ENCODE measurements at regions not wholly inside any gene's neighbourhood (a gene's known extent, or its start where the extent isn't known, plus 50 kb on each side); places are given as distances from the start of the nearest gene placed in this dataset.

DNA sequence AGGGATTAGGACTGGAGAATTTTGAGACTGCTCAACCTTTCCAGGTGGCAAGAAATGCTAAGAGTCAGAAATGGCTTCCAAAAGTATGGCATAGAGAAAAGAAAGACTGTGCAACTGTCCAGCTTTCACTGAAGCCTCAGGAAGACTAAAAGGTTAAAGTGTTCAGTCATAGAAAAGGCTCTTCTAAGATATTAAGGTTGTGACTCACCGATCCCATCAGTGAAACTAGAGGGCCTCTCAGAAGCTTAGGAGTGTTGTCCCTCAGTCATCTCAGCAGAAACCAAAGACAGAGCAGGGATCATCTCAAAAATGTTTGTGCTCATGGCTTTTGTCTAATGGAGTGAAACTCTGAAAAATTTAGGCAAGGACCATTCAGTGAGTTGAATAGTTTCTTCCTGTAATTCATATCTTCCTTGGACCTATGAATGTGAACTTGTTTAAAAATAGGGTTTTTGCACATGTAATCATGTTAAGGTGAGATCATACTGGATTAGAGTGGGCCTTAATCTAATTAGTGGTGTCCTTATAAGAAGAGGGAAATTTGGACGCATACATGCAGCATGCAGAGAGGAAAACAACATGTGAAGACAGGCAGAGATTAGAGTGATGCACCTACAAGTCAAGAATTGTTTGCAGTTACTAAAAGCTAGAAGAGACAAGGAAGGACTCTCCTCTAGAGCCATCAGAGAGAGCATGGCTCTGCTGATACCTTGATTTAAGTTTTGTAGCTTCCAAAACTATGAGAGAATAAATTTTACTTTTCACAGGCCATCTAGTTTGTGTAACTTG is 71.3 kb downstream of the RPE65 start:
- ATAC-seq (ENCODE audit: low read depth), result no peak
- Mint-ChIP-seq H3K27me3 (no peaks in the 10 kb centered on the region), H3K27ac (no peak overlapping the region), H3K36me3 (no peaks in the 10 kb centered on the region), H3K9me3 (no peaks in the 10 kb centered on the region), H3K4me3 (no peak overlapping the region), H3K4me1 (no peaks in the 10 kb centered on the region)
- POLR2A ChIA-PET, result no interaction called here
- DNase-seq, result no peak

GRCh38 chr1:68377098-68377497 is 72.7 kb downstream of the RPE65 start:
- no peak overlapping the region for H3K4me3 Mint-ChIP-seq
- POLR2A ChIA-PET, result no interaction called here
- H3K36me3 Mint-ChIP-seq, result no peaks in the 10 kb centered on the region
- H3K9me3 Mint-ChIP-seq, result no peaks in the 10 kb centered on the region
- ATAC-seq (ENCODE audit: low read depth) (no peak), DNase-seq (no peak)
- no peaks in the 10 kb centered on the region for H3K27me3 Mint-ChIP-seq
- H3K4me1 Mint-ChIP-seq, result no peaks in the 10 kb centered on the region
- H3K27ac Mint-ChIP-seq, result no peak overlapping the region

DNA sequence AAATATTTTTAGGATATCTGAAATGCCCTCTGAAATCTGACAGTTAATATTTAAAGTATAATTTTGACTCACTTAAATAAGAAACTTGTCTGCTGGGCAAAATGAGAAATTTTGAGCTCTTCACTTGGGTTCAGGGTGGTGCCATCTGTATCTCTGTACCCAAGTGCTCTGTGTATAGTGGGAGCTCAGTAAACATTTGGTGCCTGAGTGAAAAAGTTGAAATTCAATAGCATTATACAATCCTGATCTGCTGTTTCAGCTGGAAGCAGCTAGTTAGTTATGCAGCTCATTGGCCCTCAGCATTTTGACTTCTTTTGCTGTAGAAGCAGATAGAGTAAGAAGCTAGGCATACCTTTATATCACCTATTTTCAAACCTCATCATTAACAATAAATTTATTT is 73.3 kb downstream of the RPE65 start:
- no peaks in the 10 kb centered on the region for H3K9me3 Mint-ChIP-seq
- H3K4me3 Mint-ChIP-seq, result no peak overlapping the region
- DNase-seq, result no peak
- H3K4me1 Mint-ChIP-seq, result no peaks in the 10 kb centered on the region
- no peak overlapping the region for H3K27ac Mint-ChIP-seq
- no peaks in the 10 kb centered on the region for H3K27me3 Mint-ChIP-seq
- POLR2A ChIA-PET, result no interaction called here
- H3K36me3 Mint-ChIP-seq, result no peaks in the 10 kb centered on the region
- ATAC-seq (ENCODE audit: low read depth), result no peak

- no peaks in the 10 kb centered on the region for H3K27me3 Mint-ChIP-seq
- H3K4me1 Mint-ChIP-seq, result no peaks in the 10 kb centered on the region
- H3K4me3 Mint-ChIP-seq, result no peak overlapping the region
- no peaks in the 10 kb centered on the region for H3K9me3 Mint-ChIP-seq
- H3K36me3 Mint-ChIP-seq, result no peaks in the 10 kb centered on the region
- DNase-seq (no peak), ATAC-seq (ENCODE audit: low read depth) (no peak)
- H3K27ac Mint-ChIP-seq, result no peak overlapping the region
- POLR2A ChIA-PET, result no interaction called here
Observed at GRCh38 chr1:68375919-68376318, 73.8 kb downstream of the RPE65 start.

DNA sequence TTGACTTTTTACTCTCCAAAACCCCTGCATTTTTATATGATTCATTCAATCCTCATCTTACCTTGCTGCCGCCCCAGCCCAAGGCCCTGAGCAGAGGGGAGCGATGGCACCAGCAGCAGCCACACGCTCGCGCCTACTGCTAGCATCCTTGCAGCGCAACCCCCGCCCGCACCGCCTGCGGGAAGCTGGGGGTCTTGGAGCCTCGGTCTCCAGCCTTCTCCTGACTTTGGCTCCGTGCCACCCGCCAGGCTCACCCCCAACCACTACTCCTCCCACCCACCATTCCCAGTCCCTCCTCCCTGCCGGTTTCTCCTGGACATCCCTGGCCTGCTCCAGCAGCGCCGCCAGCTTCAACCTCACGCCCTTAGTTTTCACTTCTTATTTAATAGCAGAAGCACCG is 76.6 kb downstream of the RPE65 start:
- ATAC-seq (ENCODE audit: low read depth), result no peak
- no peaks in the 10 kb centered on the region for H3K27me3 Mint-ChIP-seq
- no peak overlapping the region for H3K27ac Mint-ChIP-seq
- no peak overlapping the region for H3K4me3 Mint-ChIP-seq
- no peak for DNase-seq
- POLR2A ChIA-PET, result no interaction called here
- H3K36me3 Mint-ChIP-seq, result no peaks in the 10 kb centered on the region
- no peaks in the 10 kb centered on the region for H3K9me3 Mint-ChIP-seq
- no peaks in the 10 kb centered on the region for H3K4me1 Mint-ChIP-seq

DNA sequence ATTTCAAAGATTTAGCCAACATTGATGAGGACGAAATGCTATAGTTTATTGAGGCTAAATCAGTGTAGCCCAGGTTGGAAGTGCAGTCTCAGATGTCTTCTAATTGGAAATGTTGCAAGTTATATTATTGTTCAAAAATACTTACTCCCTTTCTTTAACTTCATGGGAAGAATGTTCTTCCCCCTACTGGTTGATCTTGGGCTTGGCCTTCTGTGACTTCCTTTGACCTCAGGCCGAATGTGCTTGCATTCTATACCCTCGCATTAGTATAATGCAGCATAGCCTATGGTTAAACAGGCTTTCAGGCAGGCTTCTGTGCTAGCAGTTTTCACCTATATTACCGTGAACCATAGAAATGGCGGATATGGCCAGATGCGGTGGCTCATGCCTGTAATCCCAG is 77.3 kb downstream of the RPE65 start:
- DNase-seq (no peak), ATAC-seq (ENCODE audit: low read depth) (no peak)
- Mint-ChIP-seq H3K27ac (no peak overlapping the region), H3K36me3 (no peaks in the 10 kb centered on the region), H3K4me3 (no peak overlapping the region), H3K9me3 (no peaks in the 10 kb centered on the region), H3K4me1 (no peaks in the 10 kb centered on the region), H3K27me3 (no peaks in the 10 kb centered on the region)
- POLR2A ChIA-PET, result no interaction called here

DNA sequence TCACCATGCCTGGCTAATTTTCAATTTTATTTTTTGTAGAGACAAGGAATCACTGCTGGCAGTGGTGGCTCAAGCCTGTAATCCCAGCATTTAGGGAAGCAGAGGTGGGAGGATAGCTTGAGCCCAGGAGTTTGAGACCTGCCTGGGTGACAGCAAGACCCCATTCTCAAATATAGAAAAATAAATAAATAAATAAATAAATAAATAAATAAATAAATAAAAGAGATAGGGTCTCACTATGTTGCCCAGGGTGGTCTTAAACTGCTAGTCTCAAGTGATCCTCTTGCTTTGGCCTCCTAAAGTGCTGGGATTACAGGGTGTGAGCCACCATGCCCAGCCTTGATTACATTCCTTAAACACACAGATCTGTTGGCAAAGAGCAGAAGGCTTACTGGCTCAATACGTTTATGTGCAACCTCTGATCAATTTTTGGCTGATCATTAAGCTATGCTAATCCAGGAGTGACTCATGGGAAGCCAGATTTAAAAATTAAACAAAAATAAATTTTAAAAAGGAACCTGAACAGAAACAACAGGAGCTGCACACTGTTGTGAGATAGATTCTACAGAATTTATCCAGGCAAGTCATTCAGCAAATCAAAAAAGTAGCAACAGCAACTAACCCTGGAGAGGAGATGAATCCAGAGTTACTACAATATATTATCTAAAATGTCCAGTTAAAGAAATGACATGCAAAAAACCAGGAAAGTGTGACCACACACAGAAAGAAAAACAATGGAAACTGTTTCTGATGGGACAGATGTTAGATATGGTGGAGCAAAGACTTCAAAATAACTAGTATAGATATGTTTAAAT is 79.4 kb downstream of the RPE65 start:
- Mint-ChIP-seq H3K36me3 (no peaks in the 10 kb centered on the region), H3K9me3 (no peaks in the 10 kb centered on the region), H3K27ac (no peak overlapping the region), H3K27me3 (no peaks in the 10 kb centered on the region), H3K4me1 (no peaks in the 10 kb centered on the region), H3K4me3 (no peak overlapping the region)
- no peak for ATAC-seq (ENCODE audit: low read depth)
- no peak for DNase-seq
- POLR2A ChIA-PET, result no interaction called here

- H3K4me3 Mint-ChIP-seq, result no peak overlapping the region
- no peaks in the 10 kb centered on the region for H3K36me3 Mint-ChIP-seq
- H3K27ac Mint-ChIP-seq, result no peak overlapping the region
- DNase-seq, result no peak
- no peaks in the 10 kb centered on the region for H3K4me1 Mint-ChIP-seq
- POLR2A ChIA-PET, result no interaction called here
- no peak for ATAC-seq (ENCODE audit: low read depth)
- no peaks in the 10 kb centered on the region for H3K27me3 Mint-ChIP-seq
- H3K9me3 Mint-ChIP-seq, result no peaks in the 10 kb centered on the region
Observed at GRCh38 chr1:68366572-68366971, 83.2 kb downstream of the RPE65 start.

DNA sequence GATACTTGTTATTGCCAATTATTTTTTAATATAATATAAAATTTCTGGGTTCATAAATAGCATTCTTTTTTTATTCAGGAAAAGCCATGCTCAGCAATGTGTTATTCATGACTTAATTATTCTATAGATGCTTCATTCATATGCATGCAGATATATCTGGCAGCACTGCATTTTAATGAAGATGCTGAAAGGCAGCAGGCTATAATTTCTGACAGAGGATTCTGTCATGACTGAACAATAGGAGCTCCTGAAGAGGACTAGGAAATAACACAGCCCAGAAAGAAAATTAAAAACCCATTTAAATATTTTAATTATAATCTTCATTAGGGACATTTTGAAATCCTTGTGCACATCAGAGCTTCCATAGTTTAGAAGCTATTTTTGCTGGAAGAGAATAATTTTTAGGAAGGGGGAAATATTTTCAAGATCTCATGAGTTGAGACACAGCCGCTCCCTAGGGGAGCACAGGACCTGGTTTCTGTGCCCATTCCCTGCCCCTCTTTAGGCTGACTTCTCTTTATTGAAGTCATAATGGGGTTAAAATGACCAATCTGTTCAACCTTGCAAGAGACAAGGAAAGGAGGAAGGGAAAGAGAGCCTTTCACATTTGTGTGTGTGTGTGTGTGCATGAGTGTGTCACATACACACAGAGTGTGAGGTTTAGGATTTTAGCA is 83.9 kb downstream of the RPE65 start:
- H3K4me1 Mint-ChIP-seq, result no peaks in the 10 kb centered on the region
- H3K9me3 Mint-ChIP-seq, result no peaks in the 10 kb centered on the region
- H3K36me3 Mint-ChIP-seq, result no peaks in the 10 kb centered on the region
- ATAC-seq (ENCODE audit: low read depth) (no peak), DNase-seq (no peak)
- POLR2A ChIA-PET, result no interaction called here
- H3K27me3 Mint-ChIP-seq, result no peaks in the 10 kb centered on the region
- H3K4me3 Mint-ChIP-seq, result no peak overlapping the region
- H3K27ac Mint-ChIP-seq, result no peak overlapping the region

DNA sequence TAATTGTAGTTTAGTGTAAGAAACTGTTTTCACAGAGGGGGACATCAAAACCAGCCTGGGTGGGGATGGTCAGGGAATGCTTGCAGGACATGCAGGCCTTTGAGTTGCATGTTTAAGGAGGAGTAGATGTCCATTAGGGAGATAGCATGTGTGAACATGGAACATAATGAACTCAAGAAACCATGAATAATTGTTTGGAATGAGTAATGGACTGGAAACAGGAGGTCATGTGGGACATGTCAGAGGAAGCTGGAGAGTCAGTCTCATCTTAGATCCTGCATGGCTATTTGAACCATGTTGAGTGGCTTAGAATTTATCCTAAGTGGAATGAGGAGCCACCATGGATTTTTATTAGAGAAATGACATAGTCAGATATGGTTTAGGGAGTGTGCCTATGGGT is 86.4 kb downstream of the RPE65 start:
- Mint-ChIP-seq H3K27ac (no peak overlapping the region), H3K9me3 (no peaks in the 10 kb centered on the region), H3K4me3 (no peak overlapping the region), H3K4me1 (no peaks in the 10 kb centered on the region), H3K27me3 (no peaks in the 10 kb centered on the region), H3K36me3 (no peaks in the 10 kb centered on the region)
- no peak for DNase-seq
- POLR2A ChIA-PET, result no interaction called here
- no peak for ATAC-seq (ENCODE audit: low read depth)

DNA sequence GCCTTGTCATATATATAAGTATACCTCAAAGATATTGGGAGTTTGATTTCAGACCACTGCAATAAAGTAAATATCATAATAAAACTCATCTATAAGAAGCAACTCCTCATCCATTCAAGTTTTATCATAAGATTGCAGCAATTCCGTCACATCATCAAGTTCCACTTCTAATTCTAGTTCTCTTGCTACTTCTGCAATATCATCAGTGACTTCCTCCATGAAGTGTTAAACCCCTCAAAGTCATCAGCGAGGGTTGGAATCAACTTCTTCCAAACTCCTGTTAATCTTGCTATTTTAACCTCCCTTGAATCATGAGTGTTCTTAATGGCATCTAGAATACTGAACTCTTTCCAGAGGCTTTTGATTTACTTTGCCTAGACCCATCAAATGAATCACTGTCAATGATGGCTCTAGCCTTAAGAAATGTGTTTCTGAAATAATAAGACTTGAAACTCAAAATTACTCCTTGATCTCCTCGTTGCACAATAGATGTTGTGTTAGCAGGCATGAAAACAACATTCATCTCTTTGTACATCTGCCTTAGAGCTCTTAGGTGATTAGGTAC is 88.3 kb downstream of the RPE65 start:
- H3K27ac Mint-ChIP-seq, result no peak overlapping the region
- ATAC-seq (ENCODE audit: low read depth), result no peak

DNA sequence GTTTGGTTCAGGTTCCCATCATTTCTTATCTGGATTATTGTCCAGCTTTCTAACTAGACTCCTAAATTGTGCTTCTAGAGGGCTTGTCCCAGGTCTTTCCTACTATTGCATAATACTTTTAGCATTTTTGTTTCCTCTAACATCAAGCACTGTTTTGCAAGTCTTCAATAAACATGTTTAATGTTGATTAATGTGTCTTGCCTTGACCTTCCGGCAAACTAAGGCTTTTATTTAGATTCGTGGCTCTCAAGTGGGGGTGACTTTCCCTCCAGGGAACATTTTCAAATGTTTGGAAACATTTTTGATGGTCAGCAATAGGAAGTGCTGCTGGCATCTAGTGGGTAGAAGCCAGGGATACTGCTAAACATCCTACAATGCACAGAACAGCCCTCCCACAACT is 90.7 kb downstream of the RPE65 start:
- Mint-ChIP-seq H3K4me3 (no peak overlapping the region), H3K9me3 (no peaks in the 10 kb centered on the region), H3K27me3 (no peaks in the 10 kb centered on the region), H3K36me3 (no peaks in the 10 kb centered on the region), H3K4me1 (no peaks in the 10 kb centered on the region), H3K27ac (no peak overlapping the region)
- POLR2A ChIA-PET, result no interaction called here
- no peak for ATAC-seq (ENCODE audit: low read depth)
- no peak for DNase-seq

More for the DNA sequence above, 88.3 kb downstream of the RPE65 start:
- Mint-ChIP-seq H3K36me3 (no peaks in the 10 kb centered on the region), H3K27me3 (no peaks in the 10 kb centered on the region), H3K4me1 (no peaks in the 10 kb centered on the region), H3K9me3 (no peaks in the 10 kb centered on the region), H3K4me3 (no peak overlapping the region)
- no peak for DNase-seq
- POLR2A ChIA-PET, result no interaction called here

- ATAC-seq (ENCODE audit: low read depth) (no peak), DNase-seq (no peak)
- Mint-ChIP-seq H3K36me3 (no peaks in the 10 kb centered on the region), H3K27me3 (no peaks in the 10 kb centered on the region), H3K27ac (no peak overlapping the region), H3K9me3 (no peaks in the 10 kb centered on the region), H3K4me3 (no peak overlapping the region), H3K4me1 (no peaks in the 10 kb centered on the region)
- POLR2A ChIA-PET, result no interaction called here
Observed at GRCh38 chr1:68358439-68358838, 91.3 kb downstream of the RPE65 start.

DNA sequence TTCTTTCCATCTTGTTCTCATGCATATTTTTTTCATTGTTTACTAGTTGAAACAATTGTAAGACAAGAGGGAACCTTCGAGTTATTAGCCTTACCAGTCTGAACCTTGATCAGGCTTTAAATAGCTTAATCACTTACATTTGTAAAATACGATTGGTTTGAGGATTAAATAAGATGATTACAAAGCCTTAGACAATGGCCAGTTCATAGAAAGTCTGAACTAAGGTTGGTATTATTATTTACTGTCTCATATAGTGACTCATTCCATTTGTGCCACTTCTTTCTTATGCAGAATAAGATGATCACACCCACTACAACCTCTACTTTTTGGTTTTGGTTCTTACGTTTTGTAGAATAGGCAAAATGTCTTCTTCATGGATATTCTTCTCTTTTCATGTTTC is 94.1 kb downstream of the RPE65 start:
- DNase-seq (no peak), ATAC-seq (ENCODE audit: low read depth) (no peak)
- POLR2A ChIA-PET, result no interaction called here
- H3K36me3 Mint-ChIP-seq, result no peaks in the 10 kb centered on the region
- H3K27ac Mint-ChIP-seq, result no peak overlapping the region
- H3K27me3 Mint-ChIP-seq, result no peaks in the 10 kb centered on the region
- H3K4me3 Mint-ChIP-seq, result no peak overlapping the region
- no peaks in the 10 kb centered on the region for H3K4me1 Mint-ChIP-seq
- no peaks in the 10 kb centered on the region for H3K9me3 Mint-ChIP-seq
